ENCODE measurements at regions not wholly inside any gene's neighbourhood (a gene's known extent, or its start where the extent isn't known, plus 50 kb on each side); places are given as distances from the start of the nearest gene placed in this dataset.

DNA sequence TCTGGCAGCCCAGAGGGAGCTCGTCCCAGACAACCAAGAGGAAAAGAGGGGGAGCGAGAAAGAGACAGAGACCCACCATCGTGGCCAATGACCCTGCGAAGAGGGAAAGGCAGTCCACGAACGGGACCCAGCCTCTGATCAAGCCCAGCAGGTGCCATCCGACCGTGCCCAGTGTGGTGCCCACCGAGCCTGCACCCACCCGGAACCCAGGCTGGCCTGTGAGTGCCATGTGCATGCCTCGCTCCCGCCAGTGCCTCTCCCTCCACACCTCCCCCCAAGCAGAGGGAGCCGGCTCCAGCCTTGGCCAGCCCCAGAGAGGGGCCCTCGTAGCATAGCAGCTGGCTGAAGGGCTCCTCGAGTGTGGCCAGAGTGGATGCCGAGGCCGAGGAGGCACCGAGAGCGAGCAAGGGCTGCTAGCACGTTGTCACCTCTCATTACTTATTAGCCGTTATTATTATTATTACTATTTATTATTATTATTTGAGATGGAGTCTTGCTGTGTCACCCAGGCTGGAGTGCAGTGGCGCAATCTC lies 130.7 kb upstream of the CHRM3 start:
- TF ChIP-seq POLR2AphosphoS5 (IDR thresholded peaks at IDR 0.05) (no peak), SMC3 (conservative IDR thresholded peaks at IDR 0.05; ENCODE audit: poor library complexity) (no peak), EP300 (conservative IDR thresholded peaks at IDR 0.05; ENCODE audit: poor library complexity, severe bottlenecking) (no peak), CTCF (IDR thresholded peaks at IDR 0.05; ENCODE audit: poor library complexity, severe bottlenecking) (no peak), MXI1 (conservative IDR thresholded peaks at IDR 0.05; ENCODE audit: poor library complexity, severe bottlenecking) (no peak), TAF1 (IDR thresholded peaks at IDR 0.05; ENCODE audit: low read depth) (no peak), EZH2 (IDR thresholded peaks at IDR 0.05; ENCODE audit: borderline replicate concordance, insufficient read depth, low read length, poor library complexity, severe bottlenecking) (no peak), RAD21 (conservative IDR thresholded peaks at IDR 0.05) (no peak)
- TF ChIP-seq, protein P1, sequence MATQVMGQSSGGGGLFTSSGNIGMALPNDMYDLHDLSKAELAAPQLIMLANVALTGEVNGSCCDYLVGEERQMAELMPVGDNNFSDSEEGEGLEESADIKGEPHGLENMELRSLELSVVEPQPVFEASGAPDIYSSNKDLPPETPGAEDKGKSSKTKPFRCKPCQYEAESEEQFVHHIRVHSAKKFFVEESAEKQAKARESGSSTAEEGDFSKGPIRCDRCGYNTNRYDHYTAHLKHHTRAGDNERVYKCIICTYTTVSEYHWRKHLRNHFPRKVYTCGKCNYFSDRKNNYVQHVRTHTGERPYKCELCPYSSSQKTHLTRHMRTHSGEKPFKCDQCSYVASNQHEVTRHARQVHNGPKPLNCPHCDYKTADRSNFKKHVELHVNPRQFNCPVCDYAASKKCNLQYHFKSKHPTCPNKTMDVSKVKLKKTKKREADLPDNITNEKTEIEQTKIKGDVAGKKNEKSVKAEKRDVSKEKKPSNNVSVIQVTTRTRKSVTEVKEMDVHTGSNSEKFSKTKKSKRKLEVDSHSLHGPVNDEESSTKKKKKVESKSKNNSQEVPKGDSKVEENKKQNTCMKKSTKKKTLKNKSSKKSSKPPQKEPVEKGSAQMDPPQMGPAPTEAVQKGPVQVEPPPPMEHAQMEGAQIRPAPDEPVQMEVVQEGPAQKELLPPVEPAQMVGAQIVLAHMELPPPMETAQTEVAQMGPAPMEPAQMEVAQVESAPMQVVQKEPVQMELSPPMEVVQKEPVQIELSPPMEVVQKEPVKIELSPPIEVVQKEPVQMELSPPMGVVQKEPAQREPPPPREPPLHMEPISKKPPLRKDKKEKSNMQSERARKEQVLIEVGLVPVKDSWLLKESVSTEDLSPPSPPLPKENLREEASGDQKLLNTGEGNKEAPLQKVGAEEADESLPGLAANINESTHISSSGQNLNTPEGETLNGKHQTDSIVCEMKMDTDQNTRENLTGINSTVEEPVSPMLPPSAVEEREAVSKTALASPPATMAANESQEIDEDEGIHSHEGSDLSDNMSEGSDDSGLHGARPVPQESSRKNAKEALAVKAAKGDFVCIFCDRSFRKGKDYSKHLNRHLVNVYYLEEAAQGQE (IDR thresholded peaks at IDR 0.05; ENCODE audit: borderline replicate concordance): no peak
- H3F3A ChIP-seq (ENCODE audit: insufficient read depth, low read length, poor library complexity, severe bottlenecking): no peaks in the 10 kb centered on the region
- no peaks in the 10 kb centered on the region for H3K9me2 ChIP-seq (ENCODE audit: insufficient read depth, low read length)
- no peaks in the 10 kb centered on the region for H3K27me3 ChIP-seq (ENCODE audit: insufficient read depth, low read depth, low read length)
- H3K36me3 ChIP-seq (ENCODE audit: insufficient read depth, low read length): no peaks in the 10 kb centered on the region
- H3K9ac ChIP-seq (ENCODE audit: low read length): no peak overlapping the region
- no peak overlapping the region for H3K4me2 ChIP-seq (ENCODE audit: low read length)
- H4K20me1 ChIP-seq (ENCODE audit: insufficient read depth): no peaks in the 10 kb centered on the region
- H2AFZ ChIP-seq (ENCODE audit: low read depth, low read length): no peak overlapping the region
- H3K4me3 ChIP-seq (ENCODE audit: low read length): no peak overlapping the region
- no peaks in the 10 kb centered on the region for H3K9me3 ChIP-seq (ENCODE audit: low read length)
- no peak overlapping the region for H3K27ac ChIP-seq (ENCODE audit: low read length)
- no peaks in the 10 kb centered on the region for H3K79me2 ChIP-seq (replicated peaks; ENCODE audit: insufficient read depth, low read length)

DNA sequence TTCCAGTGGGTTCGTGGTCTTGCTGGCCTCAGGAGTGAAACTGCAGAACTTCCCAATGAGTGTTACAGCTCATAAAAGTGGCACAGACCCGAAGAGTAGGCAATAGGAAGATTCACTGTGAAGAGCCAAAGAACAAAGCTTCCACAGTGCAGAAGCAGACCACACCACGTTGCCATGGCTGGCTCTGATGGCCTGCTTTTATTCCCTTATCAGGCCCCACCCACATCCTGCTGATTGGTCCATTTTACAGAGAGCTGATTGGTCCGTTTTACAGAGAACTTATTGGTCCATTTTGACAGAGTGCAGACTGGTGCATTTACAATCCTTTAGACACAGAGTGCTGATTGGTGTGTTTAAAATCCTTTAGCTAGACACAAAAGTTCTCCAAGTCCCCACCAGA lies 131.4 kb upstream of the CHRM3 start:
- Histone ChIP-seq H3K9ac (ENCODE audit: low read length) (no peak overlapping the region), H2AFZ (ENCODE audit: low read depth, low read length) (no peak overlapping the region), H3K4me3 (ENCODE audit: low read length) (no peak overlapping the region), H3F3A (ENCODE audit: insufficient read depth, low read length, poor library complexity, severe bottlenecking) (no peaks in the 10 kb centered on the region), H3K79me2 (replicated peaks; ENCODE audit: insufficient read depth, low read length) (no peaks in the 10 kb centered on the region), H4K20me1 (ENCODE audit: insufficient read depth) (no peaks in the 10 kb centered on the region), H3K9me3 (ENCODE audit: low read length) (no peaks in the 10 kb centered on the region), H3K36me3 (ENCODE audit: insufficient read depth, low read length) (no peaks in the 10 kb centered on the region), H3K4me2 (ENCODE audit: low read length) (no peak overlapping the region), H3K27ac (ENCODE audit: low read length) (no peak overlapping the region), H3K27me3 (ENCODE audit: insufficient read depth, low read depth, low read length) (no peaks in the 10 kb centered on the region), H3K9me2 (ENCODE audit: insufficient read depth, low read length) (no peaks in the 10 kb centered on the region)
- no peak for TF ChIP-seq EZH2 (IDR thresholded peaks at IDR 0.05; ENCODE audit: borderline replicate concordance, insufficient read depth, low read length, poor library complexity, severe bottlenecking)
- TF ChIP-seq RAD21 (conservative IDR thresholded peaks at IDR 0.05): no peak
- TF ChIP-seq TAF1 (IDR thresholded peaks at IDR 0.05; ENCODE audit: low read depth): no peak
- TF ChIP-seq POLR2AphosphoS5 (IDR thresholded peaks at IDR 0.05): no peak
- TF ChIP-seq, protein P1 (IDR thresholded peaks at IDR 0.05; ENCODE audit: borderline replicate concordance): no peak
- no peak for TF ChIP-seq CTCF (IDR thresholded peaks at IDR 0.05; ENCODE audit: poor library complexity, severe bottlenecking)
- no peak for TF ChIP-seq MXI1 (conservative IDR thresholded peaks at IDR 0.05; ENCODE audit: poor library complexity, severe bottlenecking)
- TF ChIP-seq SMC3 (conservative IDR thresholded peaks at IDR 0.05; ENCODE audit: poor library complexity): no peak
- no peak for TF ChIP-seq EP300 (conservative IDR thresholded peaks at IDR 0.05; ENCODE audit: poor library complexity, severe bottlenecking)

Measured in neural cell (in vitro differentiated cells).